ENCODE measurements at regions not wholly inside any gene's neighbourhood (a gene's known extent, or its start where the extent isn't known, plus 50 kb on each side); places are given as distances from the start of the nearest gene placed in this dataset.

- Histone ChIP-seq H3K27ac (no peak overlapping the region), H3K36me3 (no peaks in the 10 kb centered on the region), H3K27me3 (no peaks in the 10 kb centered on the region), H3K9me3 (peaks cover 0 to 5% (median under 1%) of the 10 kb centered on the region in 4 donors), H3K4me3 (no peak overlapping the region), H3K4me1 (no peaks in the 10 kb centered on the region)
- WGBS, 5 donors = 84 to 98% (median 96%) methylated on average over 2 of the region's 2 CpGs
- no peak for DNase-seq
- intact Hi-C loops (cut with DNase I; ENCODE audit: low total_unique reads) = no loop called here
- TF ChIP-seq POLR2AphosphoS5 (IDR thresholded peaks at IDR 0.05) = no peak
Observed at GRCh38 chr1:72757843-72758242, 475.5 kb upstream of the NEGR1 start.

- H3K27me3 ChIP-seq = no peaks in the 10 kb centered on the region
- WGBS, 5 donors = 24 to 54% (median 45%) methylated on average over 2 of the region's 2 CpGs
- H3K36me3 ChIP-seq = no peaks in the 10 kb centered on the region
- intact Hi-C loops (cut with DNase I; ENCODE audit: low total_unique reads) = no loop called here
- no peak overlapping the region for H3K4me3 ChIP-seq
- TF ChIP-seq POLR2A (IDR thresholded peaks at IDR 0.05) (no peak), CTCF (IDR thresholded peaks at IDR 0.05) (no peak), POLR2AphosphoS5 (IDR thresholded peaks at IDR 0.05) (no peak), EP300 (IDR thresholded peaks at IDR 0.05) (no peak)
- H3K27ac ChIP-seq = no peak overlapping the region
- no peak for DNase-seq
- no peaks in the 10 kb centered on the region for H3K4me1 ChIP-seq
- H3K9me3 ChIP-seq = no peaks in the 10 kb centered on the region
Observed at GRCh38 chr1:72745413-72745812, 463.1 kb upstream of the NEGR1 start.

GRCh38 chr1:72734415-72734814, 452.1 kb upstream of the NEGR1 start:
- intact Hi-C loops (cut with DNase I; ENCODE audit: low total_unique reads) = no loop called here
- H3K9me3 ChIP-seq = no peaks in the 10 kb centered on the region
- no peak overlapping the region for H3K27ac ChIP-seq
- TF ChIP-seq CTCF (IDR thresholded peaks at IDR 0.05) = no peak
- TF ChIP-seq POLR2AphosphoS5 (IDR thresholded peaks at IDR 0.05) = no peak
- no peak for TF ChIP-seq POLR2A (IDR thresholded peaks at IDR 0.05)
- no peak for TF ChIP-seq EP300 (IDR thresholded peaks at IDR 0.05)
- no peaks in the 10 kb centered on the region for H3K4me1 ChIP-seq
- no peaks in the 10 kb centered on the region for H3K36me3 ChIP-seq
- no peak overlapping the region for H3K4me3 ChIP-seq
- 81 to 94% (median 89%) methylated on average over 1 of the region's 1 CpG for WGBS, 5 donors
- no peak for DNase-seq
- no peaks in the 10 kb centered on the region for H3K27me3 ChIP-seq

GRCh38 chr1:72724951-72725861, 442.9 kb upstream of the NEGR1 start:
- no peaks in the 10 kb centered on the region for H3K27me3 ChIP-seq
- TF ChIP-seq EP300 (IDR thresholded peaks at IDR 0.05) (no peak), POLR2AphosphoS5 (IDR thresholded peaks at IDR 0.05) (no peak), POLR2A (IDR thresholded peaks at IDR 0.05) (no peak)
- H3K4me1 ChIP-seq = no peaks in the 10 kb centered on the region
- H3K4me3 ChIP-seq = no peak overlapping the region
- H3K27ac ChIP-seq = no peak overlapping the region
- intact Hi-C loops (cut with DNase I; ENCODE audit: low total_unique reads) = no loop called here
- no peak for DNase-seq
- WGBS, 5 donors = 69 to 77% (median 74%) methylated on average over 12 to 17 of the region's 17 CpGs
- no peaks in the 10 kb centered on the region for H3K36me3 ChIP-seq
- H3K9me3 ChIP-seq = no peaks in the 10 kb centered on the region

GRCh38 chr1:72705921-72706320, 423.6 kb upstream of the NEGR1 start:
- H3K9me3 ChIP-seq = no peaks in the 10 kb centered on the region
- no peaks in the 10 kb centered on the region for H3K36me3 ChIP-seq
- H3K27me3 ChIP-seq = no peaks in the 10 kb centered on the region
- TF ChIP-seq CTCF (IDR thresholded peaks at IDR 0.05) (no peak), POLR2AphosphoS5 (IDR thresholded peaks at IDR 0.05) (no peak), POLR2A (IDR thresholded peaks at IDR 0.05) (no peak), EP300 (IDR thresholded peaks at IDR 0.05) (no peak)
- intact Hi-C loops (cut with DNase I; ENCODE audit: low total_unique reads) = no loop called here
- DNase-seq = no peak
- WGBS, 5 donors = 64 to 82% (median 80%) methylated on average over 5 of the region's 5 CpGs
- H3K4me1 ChIP-seq = no peaks in the 10 kb centered on the region
- H3K27ac ChIP-seq = no peak overlapping the region
- no peak overlapping the region for H3K4me3 ChIP-seq
